Head of caudate nucleus (tissue), 42 donors: ENCODE measurements at regions not wholly inside any gene's neighbourhood (a gene's known extent, or its start where the extent isn't known, plus 50 kb on each side); places are given as distances from the start of the nearest gene placed in this dataset.
"Not testable (repeated sequence)": the region's sequence is repeated elsewhere in the genome, so short reads cannot be mapped to it uniquely, and the experiment has no call there.

Experiments used
- DNase-seq, 42 donors: peaks; one replicate each; pipeline versions ENCODE4 v3.0.0 to v3.0.0-alpha.2; 2020 to 2021; ENCODE audit warnings: mixed read lengths in 7 of 42
- intact Hi-C: fragments of 100-400 bp; cut with DNase I; formaldehyde crosslinking; loops from one replicate; pipeline ENCODE4 v1.15.0; 2022

- intact Hi-C loops, result not testable (repeated sequence)
- DNase-seq, result peak; percentile 11 to 88 (median 68)
Observed at GRCh38 chr10:45235260-45235769, 80.1 kb downstream of the OR13A1 start.

GRCh38 chr10:45235798-45236220 lies 79.6 kb downstream of the OR13A1 start:
- peak in 12 of 42 donors; percentile 9 to 41 (median 25) for DNase-seq
- intact Hi-C loops, result no loop called here

GRCh38 chr10:45238896-45239295 lies 76.5 kb downstream of the OR13A1 start:
- no peak for DNase-seq
- intact Hi-C loops, result no loop called here

DNA sequence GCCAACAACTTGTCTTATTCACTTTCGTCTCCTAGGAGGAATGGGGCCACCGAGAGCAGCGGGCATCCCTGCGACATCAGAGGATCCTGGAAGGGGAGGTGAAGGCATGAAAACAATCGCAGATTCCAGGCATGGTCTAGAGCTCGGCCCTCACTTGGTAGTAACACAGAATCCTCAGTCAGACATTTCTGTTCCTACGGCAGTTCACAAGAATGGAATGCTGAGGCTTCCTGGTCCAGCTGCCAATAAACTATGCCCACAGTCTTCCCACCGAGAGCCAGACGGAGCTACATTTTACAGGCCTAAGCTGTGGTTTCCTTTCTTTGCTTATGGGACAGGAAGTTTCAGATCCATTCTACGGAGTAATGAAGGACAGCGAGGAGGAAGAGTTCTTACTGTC lies 75.8 kb downstream of the OR13A1 start:
- no peak for DNase-seq
- intact Hi-C loops, result loop anchor here (10.0 kb wide), 1 partner anchor 235 kb away; the partner anchor contains the start of gene ZNF22

DNA sequence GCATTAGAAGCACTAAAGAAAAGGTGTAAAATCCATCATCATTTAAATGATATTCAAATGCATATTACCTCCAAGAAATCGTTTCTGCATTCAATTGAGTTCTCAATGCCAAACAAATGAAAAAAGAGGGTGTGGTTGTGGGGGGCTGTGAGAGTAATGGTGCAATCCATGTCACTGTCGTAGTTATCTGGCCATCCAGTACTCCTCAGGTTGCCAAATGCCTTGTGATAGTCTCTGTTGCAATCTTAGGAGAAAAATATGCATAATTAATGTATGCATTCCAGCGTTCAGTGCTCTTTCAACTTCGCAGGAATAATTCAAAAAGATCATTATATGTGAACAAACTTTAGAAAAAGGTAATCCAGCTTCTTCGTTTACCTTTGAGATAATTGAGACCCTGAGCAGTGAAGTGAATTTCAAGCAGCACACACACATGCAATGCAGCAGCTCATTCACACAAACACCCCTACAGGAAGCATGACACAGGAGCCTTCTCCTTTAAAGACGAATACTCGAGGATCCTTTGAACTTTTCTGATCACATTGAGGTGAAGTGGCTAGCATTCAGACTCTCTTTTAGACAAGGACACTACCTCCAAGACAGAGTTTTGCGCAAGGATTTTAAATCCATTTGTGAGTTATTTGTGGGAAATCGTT lies 73.4 kb downstream of the OR13A1 start:
- intact Hi-C loops, result loop anchor here (10.0 kb wide), 1 partner anchor 237 kb away; the partner anchor contains the start of gene ZNF22
- DNase-seq, result no peak

DNA sequence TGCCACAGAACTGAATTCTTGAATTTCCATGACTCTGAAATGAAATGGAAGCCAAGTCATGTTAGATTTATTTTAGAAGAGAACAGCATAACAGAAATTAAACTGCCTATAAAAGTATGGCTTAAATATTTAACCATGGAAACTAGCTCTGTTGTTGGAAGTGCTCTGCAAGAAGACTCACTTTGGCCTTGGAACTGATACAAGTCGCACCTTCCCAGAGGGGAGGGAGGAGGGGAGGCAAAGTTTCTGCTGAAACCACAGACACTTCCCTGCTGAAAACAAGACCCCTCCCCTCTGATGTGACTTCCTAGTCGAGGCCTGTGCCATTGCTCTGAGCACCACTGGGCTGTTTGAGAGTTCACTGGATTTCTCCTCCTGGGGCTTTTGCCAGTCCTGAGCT lies 72.1 kb downstream of the OR13A1 start:
- no peak for DNase-seq
- intact Hi-C loops, result loop anchor here (10.0 kb wide), 1 partner anchor 238 kb away; the partner anchor contains the start of gene ZNF22

- intact Hi-C loops, result loop anchor here (10.0 kb wide), 1 partner anchor 242 kb away; the partner anchor contains the start of gene ZNF22
- no peak for DNase-seq
Observed at GRCh38 chr10:45246522-45246921, 68.9 kb downstream of the OR13A1 start.

GRCh38 chr10:45249978-45250693 lies 65.3 kb downstream of the OR13A1 start:
- peak in 17 of 42 donors; percentile 5 to 54 (median 17) for DNase-seq
- intact Hi-C loops, result loop anchor here (10.0 kb wide), 1 partner anchor 245 kb away; the partner anchor contains the start of gene ZNF22

DNA sequence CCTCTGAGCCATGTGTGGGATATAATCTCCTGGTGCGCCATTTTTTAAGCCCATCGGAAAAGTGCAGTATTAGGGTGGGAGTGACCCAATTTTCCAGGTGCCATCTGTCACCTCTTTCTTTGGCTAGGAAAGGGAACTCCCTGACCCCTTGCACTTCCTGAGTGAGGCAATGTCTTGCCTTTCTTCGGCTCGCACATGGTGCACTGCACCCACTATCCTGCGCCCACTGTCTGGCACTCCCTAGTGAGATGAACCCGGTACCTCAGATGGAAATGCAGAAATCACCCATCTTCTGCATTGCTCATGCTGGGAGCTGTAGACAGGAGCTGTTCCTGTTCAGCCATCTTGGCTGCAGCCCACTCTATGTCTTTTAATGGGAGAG lies 64.7 kb downstream of the OR13A1 start:
- DNase-seq, intact Hi-C loops: not testable (repeated sequence)
